HG02759 (cell line): ENCODE measurements at regions not wholly inside any gene's neighbourhood (a gene's known extent, or its start where the extent isn't known, plus 50 kb on each side); places are given as distances from the start of the nearest gene placed in this dataset.

ENCODE experiments used
- ATAC-seq: cut with Tn5 transposase; IDR thresholded peaks from one replicate; pipeline ENCODE4 v1.9.1; 2021; ENCODE audit warnings: mild to moderate bottlenecking, moderate library complexity; ENCODE audit not compliant: unreplicated experiment

- ATAC-seq: no peak
These were observed 86.8 kb downstream of the ZC3H11B start for GRCh38 chr1:219526074-219526473.

- no peak for ATAC-seq
These were observed 89.5 kb downstream of the ZC3H11B start for GRCh38 chr1:219523411-219523810.

- ATAC-seq: no peak
These were observed 91.6 kb downstream of the ZC3H11B start for GRCh38 chr1:219521325-219521724.

- ATAC-seq: no peak
These were observed 92.7 kb downstream of the ZC3H11B start for GRCh38 chr1:219520241-219520640.

- no peak for ATAC-seq
These were observed 94.0 kb downstream of the ZC3H11B start for GRCh38 chr1:219518907-219519248.

GRCh38 chr1:219518168-219518906, 94.6 kb downstream of the ZC3H11B start:
- ATAC-seq: no peak

GRCh38 chr1:219517031-219517430, 95.9 kb downstream of the ZC3H11B start:
- no peak for ATAC-seq

- no peak for ATAC-seq
These were observed 98.2 kb downstream of the ZC3H11B start for GRCh38 chr1:219514728-219515127.

- ATAC-seq: no peak
These were observed 105.5 kb downstream of the ZC3H11B start for GRCh38 chr1:219507437-219507836.

- ATAC-seq: no peak
These were observed 106.0 kb downstream of the ZC3H11B start for GRCh38 chr1:219506936-219507335.

- no peak for ATAC-seq
These were observed 106.4 kb downstream of the ZC3H11B start for GRCh38 chr1:219506473-219506899.

- ATAC-seq: no peak
These were observed 107.0 kb downstream of the ZC3H11B start for GRCh38 chr1:219505886-219506285.

GRCh38 chr1:219503604-219504003, 109.3 kb downstream of the ZC3H11B start:
- no peak for ATAC-seq

- ATAC-seq: no peak
These were observed 112.5 kb downstream of the ZC3H11B start for GRCh38 chr1:219500327-219500897.

- ATAC-seq: no peak
These were observed 114.2 kb downstream of the ZC3H11B start for GRCh38 chr1:219498666-219499065.

- no peak for ATAC-seq
These were observed 117.0 kb downstream of the ZC3H11B start for GRCh38 chr1:219495737-219496408.

- no peak for ATAC-seq
These were observed 120.2 kb downstream of the ZC3H11B start for GRCh38 chr1:219492717-219493116.

- no peak for ATAC-seq
These were observed 122.3 kb downstream of the ZC3H11B start for GRCh38 chr1:219490566-219490965.

- ATAC-seq: no peak
These were observed 123.3 kb downstream of the ZC3H11B start for GRCh38 chr1:219489636-219490035.

GRCh38 chr1:219488275-219488674, 124.6 kb downstream of the ZC3H11B start:
- ATAC-seq: no peak

GRCh38 chr1:219483530-219483929, 129.4 kb downstream of the ZC3H11B start:
- ATAC-seq: no peak

GRCh38 chr1:219480011-219480410, 132.9 kb downstream of the ZC3H11B start:
- no peak for ATAC-seq
